ENCODE measurements at regions not wholly inside any gene's neighbourhood (a gene's known extent, or its start where the extent isn't known, plus 50 kb on each side); places are given as distances from the start of the nearest gene placed in this dataset.

- no peak for DNase-seq
Observed at GRCh38 chr4:58679886-58680285, 1569.7 kb upstream of the IGFBP7 start.

GRCh38 chr4:58679051-58679450, 1568.9 kb upstream of the IGFBP7 start:
- DNase-seq = no peak

- no peak for DNase-seq
Observed at GRCh38 chr4:58669783-58670182, 1559.6 kb upstream of the IGFBP7 start.

GRCh38 chr4:58665649-58666048, 1555.5 kb upstream of the IGFBP7 start:
- no peak for DNase-seq

- no peak for DNase-seq
Observed at GRCh38 chr4:58658701-58659100, 1548.5 kb upstream of the IGFBP7 start.

- DNase-seq = no peak
Observed at GRCh38 chr4:58653251-58653650, 1543.1 kb upstream of the IGFBP7 start.

- no peak for DNase-seq
Observed at GRCh38 chr4:58649226-58649625, 1539.0 kb upstream of the IGFBP7 start.

GRCh38 chr4:58646126-58646525, 1535.9 kb upstream of the IGFBP7 start:
- DNase-seq = no peak

GRCh38 chr4:58644549-58644948, 1534.4 kb upstream of the IGFBP7 start:
- no peak for DNase-seq

- no peak for DNase-seq
Observed at GRCh38 chr4:58636381-58636780, 1526.2 kb upstream of the IGFBP7 start.

GRCh38 chr4:58617226-58617625, 1507.0 kb upstream of the IGFBP7 start:
- no peak for DNase-seq

- no peak for DNase-seq
Observed at GRCh38 chr4:58611012-58611411, 1500.8 kb upstream of the IGFBP7 start.

- DNase-seq = no peak
Observed at GRCh38 chr4:58606303-58606702, 1496.1 kb upstream of the IGFBP7 start.

GRCh38 chr4:58603951-58604350, 1493.8 kb upstream of the IGFBP7 start:
- DNase-seq = no peak

- no peak for DNase-seq
Observed at GRCh38 chr4:58602731-58603359, 1492.7 kb upstream of the IGFBP7 start.

GRCh38 chr4:58602022-58602421, 1491.8 kb upstream of the IGFBP7 start:
- no peak for DNase-seq

- DNase-seq = no peak
Observed at GRCh38 chr4:58600290-58600689, 1490.1 kb upstream of the IGFBP7 start.

GRCh38 chr4:58590722-58591121, 1480.5 kb upstream of the IGFBP7 start:
- DNase-seq = no peak

GRCh38 chr4:58587856-58588255, 1477.7 kb upstream of the IGFBP7 start:
- DNase-seq = no peak

GRCh38 chr4:58566260-58566659, 1456.1 kb upstream of the IGFBP7 start:
- no peak for DNase-seq

- no peak for DNase-seq
Observed at GRCh38 chr4:58564695-58565475, 1454.7 kb upstream of the IGFBP7 start.

- DNase-seq = no peak
Observed at GRCh38 chr4:58561170-58561569, 1451.0 kb upstream of the IGFBP7 start.

- DNase-seq = no peak
Observed at GRCh38 chr4:58560736-58561135, 1450.6 kb upstream of the IGFBP7 start.

- DNase-seq = no peak
Observed at GRCh38 chr4:58553679-58554078, 1443.5 kb upstream of the IGFBP7 start.

- DNase-seq = no peak
Observed at GRCh38 chr4:58553031-58553430, 1442.8 kb upstream of the IGFBP7 start.
